HG03196 (cell line): ENCODE measurements at regions not wholly inside any gene's neighbourhood (a gene's known extent, or its start where the extent isn't known, plus 50 kb on each side); places are given as distances from the start of the nearest gene placed in this dataset.

Experiments
- ATAC-seq: cut with Tn5 transposase; IDR thresholded peaks from one replicate; pipeline ENCODE4 v1.9.1; 2021; ENCODE audit not compliant: unreplicated experiment

GRCh38 chr2:29974086-29974485 is 52.7 kb upstream of the ALK start:
- ATAC-seq, result no peak

DNA sequence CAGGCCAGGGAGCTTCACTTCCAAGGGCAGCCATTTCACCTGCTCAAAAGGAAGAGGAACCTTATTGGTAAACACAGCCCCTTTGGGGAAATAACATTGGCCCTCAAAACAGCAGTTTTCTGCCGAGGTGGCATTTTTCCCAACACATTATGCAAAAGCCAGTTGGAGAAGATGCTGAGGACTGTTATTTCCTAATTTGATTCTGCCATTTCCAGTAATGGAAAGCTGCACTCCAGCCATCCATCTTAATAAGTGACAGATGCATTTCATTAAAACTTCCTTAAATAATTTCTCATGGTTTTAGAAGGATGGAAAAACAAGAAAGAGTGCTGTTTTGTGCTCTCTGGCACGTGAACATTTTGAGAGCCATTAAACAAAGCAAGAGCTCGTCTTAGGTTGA is 55.9 kb upstream of the ALK start:
- no peak for ATAC-seq

DNA sequence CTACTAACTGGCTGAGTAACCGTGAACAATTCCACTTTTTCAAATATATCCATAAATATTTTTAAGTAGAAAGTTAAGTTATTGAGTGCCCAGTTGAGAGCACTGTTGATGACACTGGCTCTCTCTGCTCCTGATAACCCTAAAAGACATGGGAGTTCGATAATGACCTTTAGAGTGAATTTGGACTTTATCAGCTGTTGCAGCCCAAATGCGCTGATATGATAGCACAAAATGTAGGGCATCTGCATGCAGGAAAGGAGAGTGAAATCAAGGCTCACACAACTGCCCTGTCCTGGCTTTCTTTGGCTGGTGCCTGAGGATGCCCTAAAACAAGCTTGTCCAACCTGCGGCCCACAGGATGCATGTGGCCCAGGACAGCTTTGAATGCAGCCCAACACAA is 60.0 kb upstream of the ALK start:
- no peak for ATAC-seq

DNA sequence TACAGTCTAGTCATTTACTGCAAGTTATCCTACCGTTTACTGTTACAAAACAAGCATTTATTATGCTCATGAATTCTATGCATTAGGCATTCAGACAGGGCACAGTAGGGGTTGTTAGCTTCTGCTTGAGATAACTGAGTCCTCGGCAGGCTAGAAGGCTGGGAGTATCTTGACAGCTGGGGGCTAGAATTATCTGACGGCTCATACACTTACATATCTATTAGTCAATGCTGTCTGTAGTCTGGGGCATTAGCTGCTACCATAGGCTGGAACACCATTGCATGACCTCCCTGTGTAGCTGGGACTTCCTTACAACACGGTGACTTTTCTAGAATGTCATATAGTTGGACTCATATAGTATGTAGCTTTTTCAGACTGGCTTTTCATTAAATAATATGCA is 61.9 kb upstream of the ALK start:
- no peak for ATAC-seq

DNA sequence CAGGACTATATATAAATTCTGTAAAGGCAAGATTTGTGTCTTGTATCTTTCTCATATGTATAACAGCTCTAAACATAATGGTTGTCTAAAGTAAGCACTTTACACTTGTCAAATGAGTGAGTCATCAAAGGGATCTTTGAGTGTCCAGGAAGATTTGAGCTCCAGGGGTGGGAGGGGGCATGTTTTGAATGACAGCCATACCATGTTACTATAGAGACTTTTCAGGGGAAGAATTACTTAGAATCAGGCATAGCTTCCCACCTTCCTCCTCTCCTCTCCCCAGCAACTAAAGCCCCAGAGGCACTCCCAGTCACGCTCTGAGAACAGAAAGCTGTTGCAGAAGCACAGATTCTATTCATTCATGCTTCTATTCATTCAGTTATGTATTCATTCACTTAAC is 65.8 kb upstream of the ALK start:
- ATAC-seq, result no peak

DNA sequence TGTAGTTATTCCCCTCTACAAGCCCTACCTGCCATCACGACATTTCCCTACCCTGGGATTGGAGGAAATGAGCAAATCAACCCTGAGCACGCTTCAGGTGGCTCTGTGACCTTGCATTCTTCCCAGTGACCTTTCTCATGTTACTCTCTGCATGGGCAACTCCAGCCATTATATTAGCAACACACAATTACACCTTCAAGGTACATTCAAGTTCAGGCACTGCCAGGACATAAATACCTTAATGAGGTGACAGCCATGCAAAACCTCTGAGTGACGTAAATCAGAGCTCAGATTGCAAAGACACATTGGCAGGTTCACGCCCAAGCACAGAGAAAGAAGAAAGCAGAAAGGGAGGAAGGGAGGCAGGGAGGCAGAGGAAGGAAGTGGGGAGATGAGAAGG is 68.7 kb upstream of the ALK start:
- no peak for ATAC-seq

GRCh38 chr2:29991086-29991485 is 69.7 kb upstream of the ALK start:
- no peak for ATAC-seq

GRCh38 chr2:29995241-29995640 is 73.9 kb upstream of the ALK start:
- no peak for ATAC-seq

GRCh38 chr2:30003128-30003527 is 81.7 kb upstream of the ALK start:
- no peak for ATAC-seq

GRCh38 chr2:30022444-30023071 is 101.2 kb upstream of the ALK start:
- ATAC-seq, result peak; percentile 57

- no peak for ATAC-seq
Measured at GRCh38 chr2:30024281-30024680, 102.9 kb upstream of the ALK start.

DNA sequence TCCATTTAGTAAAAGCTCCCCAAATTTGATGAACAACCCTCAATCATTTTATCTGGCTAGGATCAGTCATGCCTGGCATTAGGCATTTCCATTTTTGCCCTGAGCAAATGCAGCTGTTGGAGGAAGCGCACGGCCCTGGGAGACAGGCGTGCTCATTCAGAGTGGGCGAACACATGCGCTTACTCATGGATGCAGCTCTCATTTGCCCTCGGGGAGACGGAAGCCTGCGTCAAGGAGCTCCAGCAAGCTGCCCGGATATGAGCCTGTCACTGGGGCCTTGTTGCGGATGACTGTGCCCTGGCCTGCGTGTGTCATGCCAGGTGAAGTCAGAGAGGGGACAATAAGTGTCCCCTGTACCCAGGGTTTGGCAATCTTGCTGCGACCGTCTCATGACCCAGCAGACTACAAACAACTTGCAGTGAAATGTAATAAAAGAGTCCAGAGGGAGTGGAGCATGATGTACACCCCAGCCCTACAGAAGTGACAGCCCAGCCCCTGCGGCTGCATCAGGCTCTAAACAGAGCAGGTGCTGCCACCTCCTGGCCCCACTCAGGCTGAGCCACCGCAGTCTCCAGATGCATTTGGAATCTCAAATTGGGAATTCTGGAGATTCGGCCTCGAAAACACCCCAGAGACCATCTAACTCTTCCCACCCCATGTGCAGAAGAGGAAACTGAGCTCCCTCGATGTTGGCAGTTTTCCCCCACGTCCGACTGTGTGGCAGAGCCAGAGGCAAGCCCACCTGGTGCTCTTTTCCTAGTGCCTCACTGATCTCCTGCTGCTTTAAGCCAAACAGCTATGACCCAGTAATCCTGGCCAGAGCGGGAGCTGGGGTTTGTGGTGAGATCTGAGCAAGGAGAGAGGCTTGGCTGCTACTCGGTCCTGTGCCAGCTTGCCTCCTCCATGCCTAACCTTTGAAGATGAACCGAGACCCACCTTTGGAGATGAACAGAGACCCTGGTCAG is 105.0 kb upstream of the ALK start:
- no peak for ATAC-seq

DNA sequence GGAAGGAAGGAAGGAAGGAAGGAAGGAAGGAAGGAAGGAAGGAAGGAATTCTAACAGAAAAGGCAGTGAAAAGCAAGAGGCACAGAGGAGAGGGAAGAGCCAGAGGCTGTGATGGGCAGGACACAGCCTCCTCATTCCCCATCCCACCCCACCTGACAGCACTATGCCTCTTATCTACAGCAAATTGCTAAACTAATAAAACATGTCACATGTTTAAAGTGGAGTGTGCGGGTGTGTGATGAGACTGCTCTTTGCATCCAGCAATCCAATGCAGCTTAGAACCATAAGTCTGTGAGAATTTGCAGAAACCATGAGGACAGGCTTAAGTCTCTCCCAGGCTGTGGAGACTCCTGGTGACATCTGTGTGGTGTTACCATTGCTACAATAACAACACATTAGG is 108.4 kb upstream of the ALK start:
- ATAC-seq, result no peak

DNA sequence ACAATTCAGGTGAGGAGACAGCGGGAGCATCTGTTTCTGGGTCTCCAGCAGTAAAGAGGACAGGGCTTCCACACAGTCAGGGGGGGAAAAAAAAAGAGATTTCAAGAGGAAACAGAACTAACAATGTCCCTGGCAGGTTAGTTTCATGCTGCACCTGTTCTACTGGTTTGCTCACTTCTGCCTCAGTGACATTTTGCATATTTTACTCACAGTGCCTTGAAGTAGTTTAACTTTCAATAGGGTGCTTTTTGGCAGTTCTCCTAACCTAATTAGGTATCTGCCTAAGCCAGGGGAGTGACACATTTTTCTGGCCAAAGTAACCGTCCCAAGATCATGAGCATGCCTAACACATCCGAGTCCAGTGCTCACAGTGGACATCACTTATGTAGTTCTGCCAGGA is 109.0 kb upstream of the ALK start:
- ATAC-seq, result no peak

DNA sequence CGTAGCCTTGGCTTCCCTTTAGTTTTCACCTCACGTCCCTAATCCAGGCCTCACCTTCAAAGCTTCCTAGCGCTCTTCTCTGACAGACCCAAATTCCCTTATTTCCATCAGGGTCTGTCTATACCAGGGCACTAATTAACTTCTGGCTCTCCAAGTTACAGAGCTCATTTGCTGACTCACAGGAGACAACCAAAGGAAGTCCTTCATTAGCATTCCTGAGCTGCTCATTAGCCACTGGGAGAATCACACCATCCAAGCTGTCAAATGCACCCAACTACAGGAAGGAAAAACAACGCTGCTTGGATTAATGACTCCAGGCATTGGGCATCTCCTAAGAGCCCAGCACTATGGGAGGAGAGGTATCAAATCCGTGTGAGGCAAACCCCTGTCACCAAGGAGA is 109.8 kb upstream of the ALK start:
- no peak for ATAC-seq

DNA sequence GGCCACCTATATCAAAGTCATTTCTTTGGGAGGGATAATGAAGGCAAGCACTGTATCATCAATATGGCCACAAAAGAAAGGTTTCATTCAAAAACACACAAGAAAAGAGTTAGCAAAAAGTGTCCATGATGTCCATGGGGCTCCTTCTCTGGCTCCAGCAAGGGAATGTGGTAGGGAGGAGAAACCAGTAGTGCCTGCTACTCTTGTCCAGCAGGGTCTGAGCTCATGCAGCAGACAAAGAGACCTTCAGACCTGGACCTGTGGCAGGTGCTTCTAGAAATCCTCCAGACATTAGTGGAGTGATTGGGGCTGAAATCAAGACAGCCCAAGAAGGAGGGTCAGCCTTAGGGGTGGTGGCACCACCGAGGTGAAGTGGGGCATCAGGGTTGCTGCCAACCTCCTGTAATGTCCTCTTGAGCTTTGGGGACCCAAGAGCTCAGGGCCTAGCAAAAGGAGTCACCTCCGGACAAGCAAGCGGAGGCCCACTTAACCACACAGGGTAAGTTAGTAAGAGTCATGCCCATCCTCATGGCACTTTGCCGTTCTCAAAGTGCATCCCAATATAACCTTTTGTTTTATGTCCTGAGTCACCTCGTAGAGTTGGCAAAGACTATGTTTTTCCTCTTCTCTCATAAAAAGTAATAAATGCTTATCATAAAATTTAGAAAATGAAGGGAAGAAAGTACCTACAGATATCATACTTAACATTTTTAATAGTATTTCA is 112.6 kb upstream of the YPEL5 start:
- ATAC-seq, result no peak

- no peak for ATAC-seq
Measured at GRCh38 chr2:30037016-30037415, 109.8 kb upstream of the YPEL5 start.

DNA sequence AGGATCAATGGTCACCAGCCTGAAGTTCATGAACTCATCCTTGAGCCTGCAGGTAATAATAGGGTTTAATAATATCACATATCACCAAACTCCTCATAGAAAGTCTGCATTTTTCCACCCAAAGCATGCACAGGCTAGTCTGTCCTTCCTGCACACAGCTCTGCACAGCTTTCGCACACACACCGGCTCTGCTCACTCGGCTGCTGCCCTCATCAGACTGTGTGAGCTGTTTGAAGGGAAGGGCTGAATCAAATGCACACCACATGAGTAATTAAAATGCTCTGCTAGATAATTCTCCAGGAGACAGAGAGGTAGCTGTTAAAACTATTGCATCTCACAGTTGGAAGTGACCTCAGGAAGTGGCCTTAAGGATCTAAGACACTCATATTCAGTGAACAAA is 108.4 kb upstream of the YPEL5 start:
- no peak for ATAC-seq

DNA sequence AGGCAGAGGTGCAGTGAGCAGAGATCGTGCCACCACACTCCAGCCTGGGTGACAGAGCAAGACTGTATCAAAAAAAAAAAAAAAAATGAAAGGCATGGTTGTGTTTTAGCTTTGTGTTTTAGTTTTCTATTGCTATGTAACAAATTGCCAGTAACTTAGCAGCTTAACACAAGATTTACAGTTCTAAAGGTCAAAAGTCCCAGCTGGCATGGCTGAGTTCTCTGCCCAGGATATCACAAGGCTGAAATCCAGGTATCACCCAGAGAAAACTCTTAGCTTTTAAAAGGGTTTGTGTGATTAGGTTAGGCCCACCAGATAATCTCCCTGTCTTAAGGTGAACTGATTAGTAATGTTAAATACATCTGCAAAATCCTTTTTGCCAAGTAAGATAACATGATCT is 107.7 kb upstream of the YPEL5 start:
- ATAC-seq, result no peak

DNA sequence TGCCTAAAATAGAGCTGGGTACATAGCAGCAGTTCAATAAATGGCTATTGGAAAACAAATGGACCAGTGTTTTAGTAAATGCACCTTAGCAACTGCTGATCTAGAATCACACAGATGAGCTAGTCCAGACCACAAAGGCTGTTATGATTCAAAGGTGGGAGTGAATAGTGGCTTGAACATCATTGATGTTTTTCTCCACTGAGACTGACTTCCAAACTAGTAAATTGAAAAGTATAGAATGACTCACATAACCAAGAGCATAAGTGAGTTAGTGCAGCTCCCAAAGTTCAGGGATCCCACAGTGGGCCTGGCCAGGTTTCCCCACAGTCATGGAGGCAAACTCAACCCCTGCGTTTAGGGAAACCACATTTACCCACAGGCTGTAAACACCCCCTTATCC is 106.7 kb upstream of the YPEL5 start:
- no peak for ATAC-seq

DNA sequence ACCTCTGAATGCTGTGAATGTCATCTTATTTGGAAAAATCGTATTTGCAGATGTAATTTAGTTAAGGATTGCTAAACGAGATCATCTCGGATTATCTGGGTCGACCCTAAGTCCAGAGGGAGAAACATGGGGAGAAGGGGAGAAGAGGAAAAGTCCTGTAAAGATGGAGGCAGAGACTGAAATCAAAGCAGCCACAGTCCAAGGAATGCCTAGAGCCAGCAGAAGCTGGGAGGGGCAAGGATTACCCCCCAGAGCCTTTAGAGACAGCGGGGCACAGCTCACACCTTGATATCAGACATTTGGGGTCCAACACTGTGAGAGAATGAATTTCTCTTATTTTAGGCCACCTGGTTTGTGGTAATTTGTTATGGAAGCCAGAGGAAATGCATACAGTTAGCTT is 104.9 kb upstream of the YPEL5 start:
- no peak for ATAC-seq

DNA sequence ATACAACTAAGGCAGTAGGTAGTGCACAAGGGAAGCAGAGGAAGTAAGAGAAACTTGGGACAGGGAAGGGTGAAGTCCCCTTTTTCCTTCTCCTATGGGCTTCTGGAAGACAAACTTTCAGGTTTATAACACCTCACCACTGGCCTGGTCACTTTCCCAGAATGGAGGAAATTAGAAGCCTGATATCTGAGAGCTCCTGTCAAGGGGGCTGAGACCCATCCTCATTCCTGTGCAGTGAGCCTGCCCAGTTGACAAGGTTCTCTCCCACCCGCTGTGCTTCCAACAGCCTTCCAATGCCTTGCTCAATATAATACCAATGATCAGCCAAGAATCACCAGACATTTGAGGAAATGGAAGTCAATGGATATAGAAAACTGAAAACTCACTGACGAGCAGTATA is 100.4 kb upstream of the YPEL5 start:
- no peak for ATAC-seq
